Gastrocnemius medialis (tissue), 4 donors: ENCODE measurements at regions not wholly inside any gene's neighbourhood (a gene's known extent, or its start where the extent isn't known, plus 50 kb on each side); places are given as distances from the start of the nearest gene placed in this dataset.
"Not testable (repeated sequence)": the region's sequence is repeated elsewhere in the genome, so short reads cannot be mapped to it uniquely, and the experiment has no call there.

Experiments
- ATAC-seq, 2 donors: fragments of 150-250 bp; one replicate each; pipeline ENCODE4 v1.9.1; 2016
- DNase-seq, 2 donors: peaks; one replicate each; pipeline ENCODE4 v3.0.0-alpha.2; 2019
- H3K27ac ChIP-seq, 4 donors: fragments of 200-600 bp; sonication (generic); 1 replicate in 1 of 4; 2 replicates in 3 of 4; pipeline ENCODE4 v1.5.1; 2016 to 2018; ENCODE audit warnings: mild to moderate bottlenecking in 2 of 4, moderate library complexity in 1 of 4
- H3K27me3 ChIP-seq, 3 donors: fragments of 200-600 bp; sonication (generic) in 2 of 3; 1 replicate in 1 of 3; 2 replicates in 2 of 3; pipeline versions ENCODE4 v1.5.1 to v1.6.0; 2016 to 2019; ENCODE audit warnings: mild to moderate bottlenecking in 1 of 3, moderate library complexity in 1 of 3
- H3K36me3 ChIP-seq, 2 donors: fragments of 200-600 bp; sonication (generic) in 1 of 2; one replicate each; pipeline ENCODE4 v1.5.1; 2017 to 2018
- H3K4me1 ChIP-seq, 2 donors: fragments of 200-600 bp; sonication (generic) in 1 of 2; one replicate each; pipeline ENCODE4 v1.5.1; 2016 to 2017; ENCODE audit warnings: mild to moderate bottlenecking in 2 of 2
- H3K4me3 ChIP-seq, 4 donors: fragments of 200-600 bp; sonication (generic) in 3 of 4; 1 replicate in 1 of 4; 2 replicates in 3 of 4; pipeline ENCODE4 v1.5.1; 2016 to 2019; ENCODE audit warnings: mild to moderate bottlenecking in 2 of 4
- H3K9me3 ChIP-seq, 3 donors: fragments of 200-600 bp; sonication (generic) in 2 of 3; 1 replicate in 1 of 3; 2 replicates in 2 of 3; pipeline ENCODE4 v1.5.1; 2016 to 2019
- POLR2A ChIP-seq, 2 donors: fragments of 450-650 bp; IDR thresholded peaks; one replicate each; pipeline ENCODE4 v1.6.1; 2017; ENCODE audit warnings: antibody characterized with exemption in 2 of 2, mild to moderate bottlenecking in 2 of 2, moderate library complexity in 2 of 2
- in situ Hi-C, 4 donors: fragments of 200-750 bp; cut with MboI; loops; one replicate each; pipeline versions ENCODE4 v1.15.0 to v1.8.0; 2017; ENCODE audit warnings: low sequenced_read_pairs in 4 of 4
- intact Hi-C: fragments of 100-400 bp; cut with DNase I; formaldehyde crosslinking; loops from one replicate; pipeline ENCODE4 v1.15.1; 2023; ENCODE audit warnings: low total_unique reads

- H3K4me3 ChIP-seq, H3K27ac ChIP-seq, H3K27me3 ChIP-seq, in situ Hi-C loops, intact Hi-C loops, H3K36me3 ChIP-seq, H3K9me3 ChIP-seq, H3K4me1 ChIP-seq, ATAC-seq, DNase-seq: not testable (repeated sequence)
Observed at GRCh38 chr7:73166152-73166551, 80.3 kb upstream of the SPDYE9 start.

- H3K27me3 ChIP-seq, H3K9me3 ChIP-seq, H3K36me3 ChIP-seq, ATAC-seq, H3K4me1 ChIP-seq, DNase-seq, in situ Hi-C loops, intact Hi-C loops, H3K27ac ChIP-seq, H3K4me3 ChIP-seq: not testable (repeated sequence)
Observed at GRCh38 chr7:73162680-73163079, 76.8 kb upstream of the SPDYE9 start.

- H3K4me3 ChIP-seq, H3K36me3 ChIP-seq, H3K27me3 ChIP-seq, ATAC-seq, DNase-seq, H3K27ac ChIP-seq, H3K4me1 ChIP-seq, H3K9me3 ChIP-seq, intact Hi-C loops, in situ Hi-C loops: not testable (repeated sequence)
Observed at GRCh38 chr7:73161727-73162126, 75.9 kb upstream of the SPDYE9 start.

GRCh38 chr7:73157169-73157661 lies 71.4 kb upstream of the SPDYE9 start:
- H3K4me3 ChIP-seq, in situ Hi-C loops: not testable (repeated sequence)

GRCh38 chr7:73156510-73157168 lies 70.8 kb upstream of the SPDYE9 start:
- DNase-seq, in situ Hi-C loops, H3K9me3 ChIP-seq, H3K27me3 ChIP-seq, H3K4me1 ChIP-seq, H3K27ac ChIP-seq, H3K4me3 ChIP-seq, intact Hi-C loops, H3K36me3 ChIP-seq, ATAC-seq: not testable (repeated sequence)

More at GRCh38 chr7:73157169-73157661, 71.4 kb upstream of the SPDYE9 start:
- intact Hi-C loops, DNase-seq, H3K27me3 ChIP-seq, H3K4me1 ChIP-seq, H3K36me3 ChIP-seq, H3K9me3 ChIP-seq, H3K27ac ChIP-seq: not testable (repeated sequence)
- peak; percentile 26 to 58 for ATAC-seq

GRCh38 chr7:73154586-73155038 lies 68.8 kb upstream of the SPDYE9 start:
- peak in 1 of 2 donors; percentile 18 for TF ChIP-seq POLR2A (IDR thresholded peaks at IDR 0.05)
- peak overlapping the region in 3 of 4 donors; percentile 44 to 49 (median 48) for H3K4me3 ChIP-seq
- in situ Hi-C loops, H3K27me3 ChIP-seq, H3K36me3 ChIP-seq, H3K4me1 ChIP-seq, H3K9me3 ChIP-seq, intact Hi-C loops: not testable (repeated sequence)
- peak overlapping the region in 3 of 4 donors; percentile 39 to 52 (median 47) for H3K27ac ChIP-seq
- peak; percentile 94 for ATAC-seq
- DNase-seq, result peak; percentile 70 to 88

- DNase-seq, result not testable (repeated sequence)
Observed at GRCh38 chr7:73153921-73154585, 68.2 kb upstream of the SPDYE9 start.

GRCh38 chr7:73148570-73148969 lies 62.7 kb upstream of the SPDYE9 start:
- H3K27me3 ChIP-seq, ATAC-seq, intact Hi-C loops, H3K4me1 ChIP-seq, H3K36me3 ChIP-seq, in situ Hi-C loops, H3K4me3 ChIP-seq, DNase-seq, H3K9me3 ChIP-seq, H3K27ac ChIP-seq: not testable (repeated sequence)

More at GRCh38 chr7:73153921-73154585, 68.2 kb upstream of the SPDYE9 start:
- H3K36me3 ChIP-seq, intact Hi-C loops, in situ Hi-C loops, H3K27me3 ChIP-seq, H3K4me1 ChIP-seq, H3K9me3 ChIP-seq, ATAC-seq, H3K27ac ChIP-seq: not testable (repeated sequence)
- H3K4me3 ChIP-seq, result peak overlapping the region in 1 of 4 donors; percentile 49

GRCh38 chr7:73147681-73148080 lies 61.8 kb upstream of the SPDYE9 start:
- H3K4me3 ChIP-seq, DNase-seq, H3K9me3 ChIP-seq, H3K27me3 ChIP-seq, H3K27ac ChIP-seq, in situ Hi-C loops, ATAC-seq, H3K4me1 ChIP-seq, H3K36me3 ChIP-seq, intact Hi-C loops: not testable (repeated sequence)

- H3K27me3 ChIP-seq, H3K4me3 ChIP-seq, in situ Hi-C loops, DNase-seq, H3K9me3 ChIP-seq, ATAC-seq, H3K27ac ChIP-seq, H3K36me3 ChIP-seq, H3K4me1 ChIP-seq, intact Hi-C loops: not testable (repeated sequence)
Observed at GRCh38 chr7:73143993-73144392, 58.2 kb upstream of the SPDYE9 start.

GRCh38 chr7:73137922-73138321 lies 52.1 kb upstream of the SPDYE9 start:
- H3K9me3 ChIP-seq, DNase-seq, in situ Hi-C loops, H3K27ac ChIP-seq, intact Hi-C loops, H3K36me3 ChIP-seq, H3K27me3 ChIP-seq, H3K4me1 ChIP-seq, H3K4me3 ChIP-seq: not testable (repeated sequence)
- peak; percentile 88 to 95 for ATAC-seq
